ENCODE measurements at regions not wholly inside any gene's neighbourhood (a gene's known extent, or its start where the extent isn't known, plus 50 kb on each side); places are given as distances from the start of the nearest gene placed in this dataset.

DNA sequence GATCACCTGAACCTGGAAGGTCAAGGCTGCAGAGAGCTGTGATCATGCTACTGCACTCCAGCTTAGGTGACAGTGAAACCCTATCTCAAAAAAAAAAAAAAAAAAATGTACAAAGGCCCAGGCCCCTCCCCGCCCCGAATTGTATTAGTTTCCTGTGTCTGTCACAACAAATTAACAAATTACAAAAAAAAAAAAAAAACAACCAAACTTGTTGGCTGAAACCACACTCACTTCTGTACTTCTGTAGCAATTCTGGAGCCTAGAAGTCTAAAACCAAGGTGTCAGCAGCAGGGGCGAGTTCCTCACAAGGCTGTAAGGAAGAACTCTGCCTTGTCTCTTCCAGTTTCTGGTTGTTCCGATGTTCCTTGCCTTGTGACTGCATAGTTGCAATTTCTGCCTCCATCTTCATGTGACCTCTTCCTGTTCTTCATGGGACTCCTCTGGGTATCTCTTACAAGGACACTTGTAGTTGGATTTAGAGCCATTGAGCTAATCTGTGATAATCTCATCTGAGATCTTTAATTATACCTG, 100.8 kb upstream of the ZSWIM2 start:
- intact Hi-C loops (cut with micrococcal nuclease; ENCODE audit: unreplicated experiment) (no loop called here), in situ Hi-C loops (cut with MboI) (no loop called here)
- peak; percentile 77 for FAIRE-seq
- no peak overlapping the region for H3K4me3 ChIP-seq
- no peaks in the 10 kb centered on the region for H3K27me3 ChIP-seq (replicated peaks in 1 of 2; ENCODE audit: control insufficient read depth in 2 of 2, insufficient read depth in 2 of 2, low read length in 1 of 2)
- no peaks in the 10 kb centered on the region for H3K9me3 ChIP-seq (replicated peaks; ENCODE audit: control insufficient read depth, insufficient read depth, low read length)
- DNase-seq (ENCODE audit: low read depth, low spot score) = no peak
- H4K20me1 ChIP-seq (ENCODE audit: control insufficient read depth, insufficient read depth) = no peaks in the 10 kb centered on the region
- H2AFZ ChIP-seq (ENCODE audit: control insufficient read depth, low read depth, low read length) = no peak overlapping the region
- no peak overlapping the region for H3K9ac ChIP-seq (ENCODE audit: control insufficient read depth, insufficient read depth, low read length)
- WGBS (ENCODE audit: insufficient coverage, insufficient replicate concordance, low lambda C conversion rate, missing lambda C conversion rate) = 3% methylated on average over 2 of the region's 4 CpGs
- ChIA-PET RAD21 (ENCODE audit: unreplicated experiment) (interaction anchor here (0.6 to 2.1 kb wide), 2 partner anchors 61 to 64 kb away, joined by 4 to 6 read pairs; no protein-coding TSS in a partner anchor), CTCF (interaction anchor here (0.8 to 0.9 kb wide), 2 partner anchors 24 to 398 kb away, joined by 3 read pairs; no protein-coding TSS in a partner anchor), SMC1A (ENCODE audit: uncharacterized antibody, unreplicated experiment) (interaction anchor here (0.6 to 2.3 kb wide), 10 partner anchors 10 to 482 kb away, joined by 3 to 5 read pairs (median 3); no protein-coding TSS in a partner anchor), POLR2A (interaction anchor here (0.5 to 0.7 kb wide), 2 partner anchors 57 to 456 kb away, joined by 4 to 5 read pairs; no protein-coding TSS in a partner anchor)
- H3K36me3 ChIP-seq (ENCODE audit: control insufficient read depth in 2 of 2, insufficient read depth in 2 of 2, low read length in 1 of 2) = no peaks in the 10 kb centered on the region
- no peak overlapping the region for H3K27ac ChIP-seq (ENCODE audit: control insufficient read depth, insufficient read depth)
- H3K4me1 ChIP-seq (ENCODE audit: control insufficient read depth, insufficient read depth, low read length) = no peaks in the 10 kb centered on the region
- peak; percentile 41 for ATAC-seq
- TF ChIP-seq RCOR1 (conservative IDR thresholded peaks at IDR 0.05; ENCODE audit: low read depth, low read length) (no peak), KLF5 (IDR thresholded peaks at IDR 0.05; ENCODE audit: partially characterized antibody) (no peak), SREBF2 (IDR thresholded peaks at IDR 0.05; ENCODE audit: low read length) (no peak), ZNF24 (IDR thresholded peaks at IDR 0.05) (no peak), ZNF384 (IDR thresholded peaks at IDR 0.05; ENCODE audit: borderline replicate concordance, low read depth, low read length) (0 out of 2 replicates have a peak, but pooled peaks have one; percentile 5), ZSCAN29 (IDR thresholded peaks at IDR 0.05) (no peak)
- TF ChIP-seq, protein P1, sequence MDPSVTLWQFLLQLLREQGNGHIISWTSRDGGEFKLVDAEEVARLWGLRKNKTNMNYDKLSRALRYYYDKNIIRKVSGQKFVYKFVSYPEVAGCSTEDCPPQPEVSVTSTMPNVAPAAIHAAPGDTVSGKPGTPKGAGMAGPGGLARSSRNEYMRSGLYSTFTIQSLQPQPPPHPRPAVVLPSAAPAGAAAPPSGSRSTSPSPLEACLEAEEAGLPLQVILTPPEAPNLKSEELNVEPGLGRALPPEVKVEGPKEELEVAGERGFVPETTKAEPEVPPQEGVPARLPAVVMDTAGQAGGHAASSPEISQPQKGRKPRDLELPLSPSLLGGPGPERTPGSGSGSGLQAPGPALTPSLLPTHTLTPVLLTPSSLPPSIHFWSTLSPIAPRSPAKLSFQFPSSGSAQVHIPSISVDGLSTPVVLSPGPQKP (IDR thresholded peaks at IDR 0.05; ENCODE audit: low read depth, low read length) = no peak
- H3K4me2 ChIP-seq (ENCODE audit: control insufficient read depth, insufficient read depth) = no peak overlapping the region
- BruUV-seq (replicated peaks) = no TSS peak
- H3K79me2 ChIP-seq (ENCODE audit: control insufficient read depth, insufficient read depth, low read length) = no peaks in the 10 kb centered on the region

DNA sequence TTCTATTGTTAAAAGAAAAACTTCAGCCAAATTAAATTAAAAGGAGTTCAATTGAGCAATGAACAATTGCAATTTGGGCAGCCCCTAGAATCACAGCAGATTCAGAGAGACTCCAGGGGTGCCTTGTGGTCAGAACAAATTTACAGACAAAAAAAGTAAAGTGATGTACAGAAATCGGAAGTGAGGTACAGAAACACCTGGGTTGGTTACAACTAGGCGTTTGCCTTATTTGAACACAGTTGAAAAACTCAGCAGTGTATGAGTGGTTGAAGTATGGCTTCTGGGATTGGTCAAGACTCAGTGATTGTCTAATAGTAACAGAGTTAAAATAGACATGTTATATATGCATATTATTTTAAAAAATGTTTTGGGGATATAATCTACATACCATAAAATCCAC, 98.5 kb upstream of the ZSWIM2 start:
- no peaks in the 10 kb centered on the region for H3K4me1 ChIP-seq (ENCODE audit: control insufficient read depth, insufficient read depth, low read length)
- H3K9ac ChIP-seq (ENCODE audit: control insufficient read depth, insufficient read depth, low read length) = no peak overlapping the region
- H3K27me3 ChIP-seq (replicated peaks in 1 of 2; ENCODE audit: control insufficient read depth in 2 of 2, insufficient read depth in 2 of 2, low read length in 1 of 2) = no peaks in the 10 kb centered on the region
- no peaks in the 10 kb centered on the region for H3K9me3 ChIP-seq (replicated peaks; ENCODE audit: control insufficient read depth, insufficient read depth, low read length)
- ChIA-PET SMC1A (ENCODE audit: uncharacterized antibody, unreplicated experiment) (no interaction called here), POLR2A (no interaction called here), CTCF (no interaction called here), RAD21 (ENCODE audit: unreplicated experiment) (no interaction called here)
- ATAC-seq (no peak), FAIRE-seq (no peak), DNase-seq (ENCODE audit: low read depth, low spot score) (no peak)
- no peak overlapping the region for H2AFZ ChIP-seq (ENCODE audit: control insufficient read depth, low read depth, low read length)
- no peak overlapping the region for H3K4me3 ChIP-seq
- H3K79me2 ChIP-seq (ENCODE audit: control insufficient read depth, insufficient read depth, low read length) = no peaks in the 10 kb centered on the region
- WGBS (ENCODE audit: insufficient coverage, insufficient replicate concordance, low lambda C conversion rate, missing lambda C conversion rate) = 69% methylated on average over 2 of the region's 2 CpGs
- no peaks in the 10 kb centered on the region for H3K36me3 ChIP-seq (ENCODE audit: control insufficient read depth in 2 of 2, insufficient read depth in 2 of 2, low read length in 1 of 2)
- H4K20me1 ChIP-seq (ENCODE audit: control insufficient read depth, insufficient read depth) = no peaks in the 10 kb centered on the region
- H3K4me2 ChIP-seq (ENCODE audit: control insufficient read depth, insufficient read depth) = no peak overlapping the region
- in situ Hi-C loops (cut with MboI) (no loop called here), intact Hi-C loops (cut with micrococcal nuclease; ENCODE audit: unreplicated experiment) (no loop called here)
- BruUV-seq (replicated peaks) = no TSS peak
- H3K27ac ChIP-seq (ENCODE audit: control insufficient read depth, insufficient read depth) = no peak overlapping the region
- no peak for TF ChIP-seq ZNF207 (IDR thresholded peaks at IDR 0.05; ENCODE audit: borderline replicate concordance)
- no peak for TF ChIP-seq ZNF274 (IDR thresholded peaks at IDR 0.05; ENCODE audit: insufficient read depth, insufficient read length)
- TF ChIP-seq, protein P2, sequence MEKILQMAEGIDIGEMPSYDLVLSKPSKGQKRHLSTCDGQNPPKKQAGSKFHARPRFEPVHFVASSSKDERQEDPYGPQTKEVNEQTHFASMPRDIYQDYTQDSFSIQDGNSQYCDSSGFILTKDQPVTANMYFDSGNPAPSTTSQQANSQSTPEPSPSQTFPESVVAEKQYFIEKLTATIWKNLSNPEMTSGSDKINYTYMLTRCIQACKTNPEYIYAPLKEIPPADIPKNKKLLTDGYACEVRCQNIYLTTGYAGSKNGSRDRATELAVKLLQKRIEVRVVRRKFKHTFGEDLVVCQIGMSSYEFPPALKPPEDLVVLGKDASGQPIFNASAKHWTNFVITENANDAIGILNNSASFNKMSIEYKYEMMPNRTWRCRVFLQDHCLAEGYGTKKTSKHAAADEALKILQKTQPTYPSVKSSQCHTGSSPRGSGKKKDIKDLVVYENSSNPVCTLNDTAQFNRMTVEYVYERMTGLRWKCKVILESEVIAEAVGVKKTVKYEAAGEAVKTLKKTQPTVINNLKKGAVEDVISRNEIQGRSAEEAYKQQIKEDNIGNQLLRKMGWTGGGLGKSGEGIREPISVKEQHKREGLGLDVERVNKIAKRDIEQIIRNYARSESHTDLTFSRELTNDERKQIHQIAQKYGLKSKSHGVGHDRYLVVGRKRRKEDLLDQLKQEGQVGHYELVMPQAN (conservative IDR thresholded peaks at IDR 0.05) = no peak
- no peak for TF ChIP-seq ASH2L (IDR thresholded peaks at IDR 0.05; ENCODE audit: borderline replicate concordance, low read depth)
- no peak for TF ChIP-seq JUNB (IDR thresholded peaks at IDR 0.05)

Measured in GM12878 (cell line).